DMS 273 (cell line): ENCODE measurements at regions not wholly inside any gene's neighbourhood (a gene's known extent, or its start where the extent isn't known, plus 50 kb on each side); places are given as distances from the start of the nearest gene placed in this dataset.
"Not testable (repeated sequence)": the region's sequence is repeated elsewhere in the genome, so short reads cannot be mapped to it uniquely, and the experiment has no call there.

ENCODE experiments used
- DNase-seq: peaks from one replicate; lab custom pipeline; 2025; ENCODE audit not compliant: unreplicated experiment; lab: John Stamatoyannopoulos, UW

- DNase-seq = no peak
Measured at GRCh38 chr14:51341338-51341737, 101.3 kb downstream of the TMX1 start.

DNA sequence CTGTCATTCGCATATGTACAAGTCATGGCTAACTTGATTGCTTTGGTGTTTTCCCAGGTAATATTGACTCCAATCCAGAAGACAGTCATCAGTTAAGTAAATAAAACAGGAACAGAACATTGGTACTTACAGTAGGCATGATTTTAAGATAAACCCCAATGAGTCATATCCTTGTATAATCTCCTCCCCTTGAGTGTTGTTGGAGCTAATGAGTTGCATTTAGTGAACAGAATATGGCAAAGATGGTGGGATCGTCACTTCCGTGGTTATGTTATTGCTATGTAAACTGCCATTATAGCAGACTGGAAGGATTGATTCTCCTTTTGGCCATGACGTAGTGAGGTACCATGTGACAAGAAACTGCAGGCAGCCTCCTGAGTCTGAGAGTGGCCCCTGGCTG lies 102.2 kb downstream of the TMX1 start:
- DNase-seq = no peak

DNA sequence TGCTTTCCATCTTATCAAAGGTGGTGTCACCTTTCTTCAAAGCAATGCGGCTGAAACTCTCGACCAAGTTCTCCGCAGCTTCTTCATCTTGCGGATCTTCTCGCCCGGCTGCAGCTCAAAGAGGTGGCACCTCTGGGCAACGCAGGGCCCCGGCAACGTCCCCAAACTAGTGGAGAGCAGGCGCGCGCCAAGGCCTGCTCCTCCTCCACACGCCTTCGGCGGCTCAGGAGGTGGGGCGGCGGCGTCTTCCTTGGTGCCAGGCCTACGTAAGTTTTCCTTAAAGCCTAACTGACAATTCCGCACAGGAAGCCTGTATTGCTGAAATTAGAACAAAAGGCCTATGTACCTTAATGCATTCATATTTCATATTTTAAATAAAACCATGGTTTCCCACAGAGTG lies 112.0 kb downstream of the TMX1 start:
- no peak for DNase-seq

GRCh38 chr14:51353901-51354300 lies 113.9 kb downstream of the TMX1 start:
- DNase-seq = no peak

DNA sequence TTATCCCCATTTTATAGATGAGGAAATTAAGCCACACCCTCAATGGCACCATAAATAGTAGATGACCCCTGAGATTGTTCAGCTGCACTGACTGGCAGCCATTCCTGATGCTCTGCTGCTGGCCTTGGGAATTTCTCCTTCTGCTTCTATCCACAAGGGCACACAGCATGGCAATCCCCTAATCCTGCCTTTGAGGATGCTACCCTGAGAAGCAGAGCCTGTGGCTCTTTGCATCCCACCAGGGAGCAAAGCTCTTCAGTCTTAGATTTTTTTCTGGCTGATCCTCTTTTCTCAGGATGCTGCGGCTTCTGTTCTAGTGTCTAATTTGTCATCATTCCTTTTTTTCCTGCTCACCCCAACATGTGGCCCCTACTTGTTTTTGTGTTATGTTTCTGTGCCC lies 114.8 kb downstream of the TMX1 start:
- no peak for DNase-seq

DNA sequence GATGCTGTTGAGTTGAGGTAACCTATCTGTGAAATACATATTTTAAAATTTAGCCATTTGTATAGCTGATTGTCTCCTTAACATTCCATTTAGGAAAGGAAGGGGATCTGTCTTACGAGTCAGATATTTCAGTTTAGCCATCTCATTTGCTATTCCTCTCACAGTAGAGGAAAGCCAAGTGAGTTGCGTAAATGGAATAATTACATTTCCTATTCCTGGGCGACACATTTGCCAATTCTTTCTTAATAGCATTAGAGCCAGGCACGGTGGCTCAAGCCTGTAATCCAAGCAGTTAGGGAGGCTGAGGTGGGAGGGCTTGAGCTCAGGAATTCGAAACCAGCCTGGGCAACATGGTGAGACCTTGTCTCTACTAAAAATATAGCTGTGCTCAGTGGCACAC lies 116.3 kb downstream of the TMX1 start:
- peak; percentile 42 for DNase-seq

DNA sequence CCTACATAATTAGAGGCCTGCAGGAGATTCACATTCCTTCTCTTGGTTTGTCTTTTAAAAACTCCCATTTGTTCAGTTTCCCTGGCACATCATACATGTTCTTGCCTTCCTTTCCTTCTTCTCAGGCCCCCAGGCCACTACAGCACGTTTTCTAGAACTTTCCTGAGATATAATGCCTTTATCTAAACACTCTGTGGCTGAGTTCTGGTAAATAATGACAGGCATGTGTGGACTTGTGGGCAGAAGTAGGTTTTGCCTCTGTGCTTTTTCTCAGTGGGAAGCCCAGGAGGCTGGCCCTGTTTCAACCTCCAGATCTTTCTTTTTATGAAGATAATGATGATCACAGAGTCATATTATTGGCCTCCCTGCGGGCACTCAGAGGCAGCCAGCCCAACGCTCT lies 117.2 kb downstream of the TMX1 start:
- peak; percentile 79 for DNase-seq

DNA sequence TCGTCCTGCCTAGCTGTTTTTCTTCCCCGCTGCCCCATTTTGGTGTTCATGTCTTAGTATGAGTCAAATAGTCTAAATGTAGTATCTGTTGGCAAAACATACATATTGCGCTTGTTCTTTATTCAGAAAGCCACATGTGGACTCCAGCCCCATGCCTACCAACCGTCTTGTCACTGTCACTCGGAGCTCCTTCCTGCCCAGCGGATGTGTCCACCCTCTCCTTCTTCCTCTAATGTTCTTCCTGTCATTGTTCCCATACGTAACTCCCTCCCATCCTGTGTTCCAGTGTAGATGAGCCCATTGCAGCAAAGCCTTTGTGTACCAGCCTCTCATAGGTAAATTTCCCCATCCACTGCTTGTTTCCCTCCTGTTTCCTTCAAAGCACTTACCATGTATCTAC lies 120.5 kb downstream of the TMX1 start:
- DNase-seq = no peak

DNA sequence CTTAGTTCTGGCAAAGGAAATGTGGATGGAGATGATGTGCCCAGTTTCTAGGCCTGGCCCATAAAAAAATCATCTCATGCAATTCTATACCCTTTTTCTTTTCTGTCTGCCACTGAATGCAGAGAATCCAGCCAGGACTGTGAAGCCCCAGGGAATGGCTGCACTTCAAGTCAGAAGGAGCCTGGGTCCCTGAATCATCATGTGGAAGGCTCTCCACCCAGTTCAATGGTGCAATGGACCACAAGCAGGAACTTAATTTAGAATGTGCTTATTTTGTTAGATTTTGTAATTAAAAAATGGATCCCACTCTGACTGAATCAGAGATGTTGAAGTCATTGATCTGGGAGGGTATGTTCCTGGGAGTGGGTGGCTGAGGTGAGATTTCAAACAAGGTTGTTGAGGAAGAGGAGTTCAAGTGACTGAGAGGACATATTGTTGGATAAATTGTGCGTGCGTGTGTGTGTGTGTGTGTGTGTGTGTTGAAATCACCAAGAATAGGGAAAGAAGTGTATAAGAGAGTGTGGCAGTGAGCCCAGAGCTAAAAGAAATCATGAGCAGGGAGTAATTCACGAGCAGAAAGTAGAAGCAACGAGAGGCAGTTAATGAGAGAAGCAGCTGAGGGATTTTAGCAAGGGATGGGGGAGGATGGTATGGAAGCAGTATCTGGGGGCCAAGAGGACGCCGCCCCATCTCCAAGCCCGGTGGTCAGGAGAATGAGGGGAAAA lies 125.4 kb downstream of the TMX1 start:
- no peak for DNase-seq

GRCh38 chr14:51366460-51366859 lies 126.4 kb downstream of the TMX1 start:
- not testable (repeated sequence) for DNase-seq

- not testable (repeated sequence) for DNase-seq
Measured at GRCh38 chr14:51366866-51367599, 127.0 kb downstream of the TMX1 start.

- no peak for DNase-seq
Measured at GRCh38 chr14:51367600-51367931, 127.5 kb downstream of the TMX1 start.

DNA sequence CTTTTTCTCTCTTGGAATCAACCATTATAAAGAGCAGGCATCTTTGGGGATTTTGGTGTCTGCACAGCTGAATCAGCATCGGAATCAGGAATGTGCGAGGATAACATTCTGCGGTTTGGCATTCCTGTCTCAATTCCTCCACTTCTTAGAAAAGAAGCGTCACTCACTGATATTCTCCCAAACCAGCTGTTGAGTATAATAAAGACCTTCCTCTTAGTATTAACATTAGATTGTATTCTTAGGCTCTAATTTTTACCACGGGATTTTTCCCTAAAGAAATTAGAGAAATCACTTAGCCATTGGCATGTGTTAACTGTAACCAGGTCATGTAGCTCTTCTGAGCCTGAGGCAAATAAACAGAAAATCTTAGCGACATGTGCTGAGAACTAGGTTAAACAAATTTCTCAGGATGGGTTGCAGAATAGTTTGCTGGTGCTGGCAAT lies 128.7 kb downstream of the TMX1 start:
- DNase-seq = no peak

DNA sequence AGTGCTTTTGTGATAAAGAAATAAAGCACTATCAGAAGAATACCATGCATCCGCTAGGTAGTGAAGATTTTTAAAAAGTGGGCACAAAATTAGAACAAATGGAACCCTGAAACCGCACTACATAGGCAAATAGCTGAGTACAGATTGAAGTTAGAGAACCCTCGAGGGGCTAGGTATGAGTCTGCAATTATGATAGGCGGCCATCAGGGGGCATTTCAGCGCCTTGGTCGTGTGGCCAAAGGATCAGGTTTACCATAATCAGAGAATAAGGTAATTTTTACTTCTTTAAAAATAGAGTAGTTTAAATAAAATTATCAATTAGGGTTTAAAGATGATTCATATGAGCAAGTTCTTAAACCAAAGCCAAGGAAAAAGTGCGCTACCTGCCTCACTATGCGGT lies 129.8 kb downstream of the TMX1 start:
- DNase-seq = no peak

GRCh38 chr14:51370758-51371386 lies 130.8 kb downstream of the TMX1 start:
- no peak for DNase-seq

DNA sequence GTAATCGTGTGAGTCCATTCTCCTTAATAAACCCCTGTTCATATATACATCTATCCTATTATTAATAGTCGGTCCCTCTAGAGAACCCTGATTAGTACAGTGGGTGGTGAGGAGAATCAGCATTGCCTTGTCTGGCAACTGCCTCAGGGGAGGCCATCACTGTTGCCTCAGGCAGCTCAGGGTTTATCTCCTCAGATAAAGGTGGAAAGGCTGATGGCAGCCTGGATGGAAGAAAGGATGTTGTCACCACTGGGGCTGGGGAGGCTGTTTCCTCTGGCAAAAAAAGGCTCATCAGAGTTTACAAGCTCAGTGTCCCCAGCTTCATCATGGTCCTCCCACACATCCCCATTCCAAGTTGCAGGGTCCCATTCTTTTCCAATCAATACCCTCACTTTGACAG lies 137.1 kb downstream of the TMX1 start:
- not testable (repeated sequence) for DNase-seq

- peak; percentile 37 for DNase-seq
Measured at GRCh38 chr14:51382506-51382905, 142.5 kb downstream of the TMX1 start.

- DNase-seq = no peak
Measured at GRCh38 chr14:51386411-51386810, 146.4 kb downstream of the TMX1 start.

GRCh38 chr14:51386983-51387735 lies 147.1 kb downstream of the TMX1 start:
- no peak for DNase-seq

- DNase-seq = no peak
Measured at GRCh38 chr14:51392416-51392815, 152.4 kb downstream of the TMX1 start.

- DNase-seq = peak; percentile 78
Measured at GRCh38 chr14:51394384-51394783, 154.3 kb downstream of the TMX1 start.

GRCh38 chr14:51394804-51395203 lies 154.8 kb downstream of the TMX1 start:
- peak; percentile 80 for DNase-seq
